Smooth muscle cell (in vitro differentiated cells): ENCODE measurements at regions not wholly inside any gene's neighbourhood (a gene's known extent, or its start where the extent isn't known, plus 50 kb on each side); places are given as distances from the start of the nearest gene placed in this dataset.
"Not testable (repeated sequence)": the region's sequence is repeated elsewhere in the genome, so short reads cannot be mapped to it uniquely, and the experiment has no call there.

Source experiments
- DNase-seq: peaks from one replicate; lab custom pipeline; 2025; ENCODE audit not compliant: unreplicated experiment; lab: John Stamatoyannopoulos, UW
- H2AFZ ChIP-seq: fragments of 200-600 bp; sonication (generic); 2 replicates; pipeline ENCODE4 v1.6.0; 2016; ENCODE audit warnings: antibody characterized with exemption, low read depth, mild to moderate bottlenecking
- H3F3A ChIP-seq: fragments of 200-600 bp; sonication (generic); 2 replicates; pipeline ENCODE4 v1.6.0; 2017; ENCODE audit warnings: antibody characterized with exemption, low read depth
- H3K27ac ChIP-seq: fragments of 200-600 bp; sonication (generic); 2 replicates; pipeline ENCODE4 v1.5.1; 2016; ENCODE audit warnings: low read depth, mild to moderate bottlenecking
- H3K27me3 ChIP-seq: fragments of 200-600 bp; sonication (generic); 2 replicates; pipeline ENCODE4 v1.6.1; 2016; ENCODE audit warnings: low read depth, mild to moderate bottlenecking
- H3K36me3 ChIP-seq: fragments of 200-600 bp; sonication (generic); 2 replicates; pipeline ENCODE4 v1.5.1; 2016; ENCODE audit warnings: low read depth
- H3K4me1 ChIP-seq: fragments of 200-600 bp; sonication (generic); 2 replicates; pipeline ENCODE4 v1.5.1; 2016; ENCODE audit warnings: low read depth
- H3K4me2 ChIP-seq: fragments of 200-600 bp; sonication (generic); 2 replicates; pipeline ENCODE4 v1.6.0; 2016; ENCODE audit warnings: mild to moderate bottlenecking
- H3K4me3 ChIP-seq: fragments of 200-600 bp; sonication (generic); 2 replicates; pipeline ENCODE4 v1.5.1; 2016; ENCODE audit warnings: mild to moderate bottlenecking
- H3K79me2 ChIP-seq: fragments of 200-600 bp; sonication (generic); 2 replicates; pipeline ENCODE4 v1.6.0; 2016; ENCODE audit warnings: low read depth, mild to moderate bottlenecking
- H3K9ac ChIP-seq: fragments of 200-600 bp; sonication (generic); 2 replicates; pipeline ENCODE4 v1.6.0; 2016; ENCODE audit warnings: low read depth
- H3K9me3 ChIP-seq: fragments of 200-600 bp; sonication (generic); replicated peaks from 2 replicates; pipeline ENCODE4 v1.5.1; 2016; ENCODE audit warnings: low read depth
- H4K20me1 ChIP-seq: fragments of 200-600 bp; sonication (generic); 2 replicates; pipeline ENCODE4 v1.6.0; 2016; ENCODE audit warnings: low read depth
- CTCF ChIP-seq: fragments of 200-600 bp; sonication (generic); IDR thresholded peaks from 2 replicates; pipeline ENCODE4 v1.5.1; 2017; ENCODE audit warnings: borderline replicate concordance, mild to moderate bottlenecking, antibody characterized with exemption; ENCODE audit not compliant: insufficient read depth, poor library complexity, severe bottlenecking
- WGBS: methylation state at CpG from one replicate; pipeline ENCODE4 v1.1.7; 2016; ENCODE audit warnings: low lambda C conversion rate; 5-methylcytosine and 5-hydroxymethylcytosine counted together

- no peaks in the 10 kb centered on the region for H3K9me3 ChIP-seq
- H3K27ac ChIP-seq, result no peak overlapping the region
- no peak overlapping the region for H3K4me2 ChIP-seq
- no peak overlapping the region for H3K9ac ChIP-seq
- H2AFZ ChIP-seq, result no peak overlapping the region
- H3K36me3 ChIP-seq, result no peaks in the 10 kb centered on the region
- H4K20me1 ChIP-seq, result no peaks in the 10 kb centered on the region
- no peak for TF ChIP-seq CTCF
- H3K4me1 ChIP-seq, result no peaks in the 10 kb centered on the region
- H3F3A ChIP-seq, result no peaks in the 10 kb centered on the region
- peaks cover 6% of the 10 kb centered on the region for H3K27me3 ChIP-seq
- H3K79me2 ChIP-seq, result no peaks in the 10 kb centered on the region
- no peak overlapping the region for H3K4me3 ChIP-seq
- no peak for DNase-seq
- 72% methylated on average over 4 of the region's 4 CpGs for WGBS
These were observed 152.2 kb upstream of the PDE1C start for GRCh38 chr7:32222251-32222900.

- no peak overlapping the region for H3K4me2 ChIP-seq
- 70% methylated on average over 2 of the region's 2 CpGs for WGBS
- H3K4me1 ChIP-seq, result no peaks in the 10 kb centered on the region
- H2AFZ ChIP-seq, result no peak overlapping the region
- DNase-seq, result no peak
- no peak overlapping the region for H3K27ac ChIP-seq
- H3K9me3 ChIP-seq, result no peaks in the 10 kb centered on the region
- H4K20me1 ChIP-seq, result no peaks in the 10 kb centered on the region
- H3K27me3 ChIP-seq, result peaks cover 12% of the 10 kb centered on the region
- no peaks in the 10 kb centered on the region for H3F3A ChIP-seq
- TF ChIP-seq CTCF, result no peak
- no peak overlapping the region for H3K4me3 ChIP-seq
- no peaks in the 10 kb centered on the region for H3K79me2 ChIP-seq
- no peak overlapping the region for H3K9ac ChIP-seq
- H3K36me3 ChIP-seq, result no peaks in the 10 kb centered on the region
These were observed 151.5 kb upstream of the PDE1C start for GRCh38 chr7:32221736-32222135.

GRCh38 chr7:32221056-32221455, 150.8 kb upstream of the PDE1C start:
- H3K27me3 ChIP-seq, result peaks cover 14% of the 10 kb centered on the region
- DNase-seq, result no peak

GRCh38 chr7:32219831-32220230, 149.6 kb upstream of the PDE1C start:
- not testable (repeated sequence) for H3K4me2 ChIP-seq, H3K9me3 ChIP-seq, H3K9ac ChIP-seq, H3K79me2 ChIP-seq, DNase-seq, H2AFZ ChIP-seq, H3K27ac ChIP-seq, H3K4me3 ChIP-seq, H3F3A ChIP-seq, H4K20me1 ChIP-seq, H3K36me3 ChIP-seq, H3K4me1 ChIP-seq
- peaks cover 13% of the 10 kb centered on the region for H3K27me3 ChIP-seq
- WGBS, result 29% methylated on average over 1 of the region's 1 CpG

More at GRCh38 chr7:32221056-32221455, 150.8 kb upstream of the PDE1C start:
- Histone ChIP-seq H3K36me3 (no peaks in the 10 kb centered on the region), H4K20me1 (no peaks in the 10 kb centered on the region), H3K4me3 (no peak overlapping the region), H2AFZ (no peak overlapping the region), H3K27ac (no peak overlapping the region), H3K4me2 (no peak overlapping the region), H3K4me1 (no peaks in the 10 kb centered on the region), H3F3A (no peaks in the 10 kb centered on the region), H3K9me3 (no peaks in the 10 kb centered on the region), H3K79me2 (no peaks in the 10 kb centered on the region), H3K9ac (no peak overlapping the region)
- 93% methylated on average over 2 of the region's 2 CpGs for WGBS
- no peak for TF ChIP-seq CTCF
